Activated CD4-positive, alpha-beta memory T cell treated with anti-CD3 and anti-CD28 coated beads for 36 hours (primary cell): ENCODE measurements at regions not wholly inside any gene's neighbourhood (a gene's known extent, or its start where the extent isn't known, plus 50 kb on each side); places are given as distances from the start of the nearest gene placed in this dataset.
"Not testable (repeated sequence)": the region's sequence is repeated elsewhere in the genome, so short reads cannot be mapped to it uniquely, and the experiment has no call there.

ENCODE experiments used
- CTCF ChIA-PET: fragments of 350-600 bp; sonication (Branson Sonifier 250); formaldehyde crosslinking; loops from one replicate; lab custom pipeline; 2021; ENCODE audit warnings: antibody characterized with exemption, inconsistent platforms; lab: Charles Lee
- POLR2A ChIA-PET: fragments of 350-600 bp; sonication (Branson Sonifier 250); formaldehyde crosslinking; loops from one replicate; lab custom pipeline; 2021; ENCODE audit warnings: antibody characterized with exemption; lab: Charles Lee
- DNase-seq: peaks from one replicate; pipeline ENCODE4 v3.0.0-alpha.2; 2020
- H3K27ac Mint-ChIP-seq: one replicate; pipeline ENCODE4 v1.8.0; 2021; ENCODE audit warnings: mixed read lengths
- H3K27me3 Mint-ChIP-seq: one replicate; pipeline ENCODE4 v1.8.0; 2021; ENCODE audit warnings: mixed read lengths
- H3K36me3 Mint-ChIP-seq: one replicate; pipeline ENCODE4 v1.8.0; 2021; ENCODE audit warnings: mixed read lengths
- H3K4me1 Mint-ChIP-seq: one replicate; pipeline ENCODE4 v1.8.0; 2021; ENCODE audit warnings: low read depth, mixed read lengths
- H3K4me3 Mint-ChIP-seq: one replicate; pipeline ENCODE4 v1.8.0; 2021; ENCODE audit warnings: mild to moderate bottlenecking, mixed read lengths
- H3K9me3 Mint-ChIP-seq: one replicate; pipeline ENCODE4 v1.8.0; 2021; ENCODE audit warnings: mixed read lengths
- intact Hi-C: fragments of 100-400 bp; cut with micrococcal nuclease; formaldehyde crosslinking; loops from one replicate; pipeline ENCODE4 v1.15.1; 2023

GRCh38 chr9:24881361-24881760 lies 335.7 kb upstream of the IZUMO3 start:
- H3K9me3 Mint-ChIP-seq, result peaks cover 2% of the 10 kb centered on the region
- H3K27me3 Mint-ChIP-seq, result no peaks in the 10 kb centered on the region
- intact Hi-C loops, result no loop called here
- DNase-seq, result no peak
- no peak overlapping the region for H3K27ac Mint-ChIP-seq
- CTCF ChIA-PET, result no interaction called here
- no peaks in the 10 kb centered on the region for H3K4me1 Mint-ChIP-seq
- H3K36me3 Mint-ChIP-seq, result no peaks in the 10 kb centered on the region
- POLR2A ChIA-PET, result no interaction called here
- no peak overlapping the region for H3K4me3 Mint-ChIP-seq

- ChIA-PET CTCF (no interaction called here), POLR2A (no interaction called here)
- Mint-ChIP-seq H3K4me1 (no peaks in the 10 kb centered on the region), H3K36me3 (no peaks in the 10 kb centered on the region), H3K27ac (no peak overlapping the region), H3K27me3 (no peaks in the 10 kb centered on the region), H3K9me3 (peaks cover 10% of the 10 kb centered on the region), H3K4me3 (no peak overlapping the region)
- intact Hi-C loops, result no loop called here
- no peak for DNase-seq
Measured at GRCh38 chr9:24879591-24879990, 333.9 kb upstream of the IZUMO3 start.

- intact Hi-C loops, DNase-seq, H3K4me3 Mint-ChIP-seq, CTCF ChIA-PET, H3K36me3 Mint-ChIP-seq, H3K27me3 Mint-ChIP-seq, H3K4me1 Mint-ChIP-seq, POLR2A ChIA-PET, H3K27ac Mint-ChIP-seq: not testable (repeated sequence)
- H3K9me3 Mint-ChIP-seq, result peaks cover 24% of the 10 kb centered on the region
Measured at GRCh38 chr9:24856601-24857000, 310.9 kb upstream of the IZUMO3 start.

GRCh38 chr9:24846248-24846912 lies 300.7 kb upstream of the IZUMO3 start:
- DNase-seq, result no peak

GRCh38 chr9:24844217-24844616 lies 298.5 kb upstream of the IZUMO3 start:
- H3K4me1 Mint-ChIP-seq, result no peaks in the 10 kb centered on the region
- intact Hi-C loops, result no loop called here
- peaks cover 30% of the 10 kb centered on the region for H3K9me3 Mint-ChIP-seq

More at GRCh38 chr9:24846248-24846912, 300.7 kb upstream of the IZUMO3 start:
- H3K36me3 Mint-ChIP-seq, result no peaks in the 10 kb centered on the region
- ChIA-PET POLR2A (no interaction called here), CTCF (no interaction called here)
- H3K4me1 Mint-ChIP-seq, result no peaks in the 10 kb centered on the region
- no peak overlapping the region for H3K4me3 Mint-ChIP-seq
- H3K27me3 Mint-ChIP-seq, result no peaks in the 10 kb centered on the region
- H3K27ac Mint-ChIP-seq, result no peak overlapping the region
- intact Hi-C loops, result no loop called here
- H3K9me3 Mint-ChIP-seq, result peaks cover 23% of the 10 kb centered on the region

GRCh38 chr9:24841993-24842392 lies 296.3 kb upstream of the IZUMO3 start:
- no peaks in the 10 kb centered on the region for H3K4me1 Mint-ChIP-seq
- H3K27ac Mint-ChIP-seq, result no peak overlapping the region
- ChIA-PET POLR2A (no interaction called here), CTCF (no interaction called here)
- H3K4me3 Mint-ChIP-seq, result no peak overlapping the region
- intact Hi-C loops, result no loop called here
- H3K9me3 Mint-ChIP-seq, result peaks cover 26% of the 10 kb centered on the region
- no peak for DNase-seq
- H3K27me3 Mint-ChIP-seq, result no peaks in the 10 kb centered on the region
- H3K36me3 Mint-ChIP-seq, result no peaks in the 10 kb centered on the region

More at GRCh38 chr9:24844217-24844616, 298.5 kb upstream of the IZUMO3 start:
- DNase-seq, result no peak
- Mint-ChIP-seq H3K4me3 (no peak overlapping the region), H3K36me3 (no peaks in the 10 kb centered on the region), H3K27me3 (no peaks in the 10 kb centered on the region), H3K27ac (no peak overlapping the region)
- CTCF ChIA-PET, result no interaction called here
- POLR2A ChIA-PET, result no interaction called here

- no peak overlapping the region for H3K4me3 Mint-ChIP-seq
- H3K27ac Mint-ChIP-seq, result no peak overlapping the region
- ChIA-PET POLR2A (no interaction called here), CTCF (no interaction called here)
- H3K9me3 Mint-ChIP-seq, result peaks cover 29% of the 10 kb centered on the region
- DNase-seq, result no peak
- intact Hi-C loops, result no loop called here
- H3K36me3 Mint-ChIP-seq, result no peaks in the 10 kb centered on the region
- H3K27me3 Mint-ChIP-seq, result no peaks in the 10 kb centered on the region
- no peaks in the 10 kb centered on the region for H3K4me1 Mint-ChIP-seq
Measured at GRCh38 chr9:24832307-24832706, 286.6 kb upstream of the IZUMO3 start.

GRCh38 chr9:24828687-24829086 lies 283.0 kb upstream of the IZUMO3 start:
- H3K27me3 Mint-ChIP-seq, result no peaks in the 10 kb centered on the region
- H3K4me1 Mint-ChIP-seq, result no peaks in the 10 kb centered on the region
- intact Hi-C loops, result no loop called here
- H3K4me3 Mint-ChIP-seq, result no peak overlapping the region
- CTCF ChIA-PET, result no interaction called here
- POLR2A ChIA-PET, result no interaction called here
- DNase-seq, result no peak
- no peaks in the 10 kb centered on the region for H3K36me3 Mint-ChIP-seq
- H3K27ac Mint-ChIP-seq, result no peak overlapping the region
- H3K9me3 Mint-ChIP-seq, result peaks cover 40% of the 10 kb centered on the region

GRCh38 chr9:24824607-24825006 lies 278.9 kb upstream of the IZUMO3 start:
- no peak for DNase-seq
- Mint-ChIP-seq H3K27me3 (no peaks in the 10 kb centered on the region), H3K27ac (no peak overlapping the region), H3K36me3 (no peaks in the 10 kb centered on the region), H3K4me1 (no peaks in the 10 kb centered on the region), H3K4me3 (no peak overlapping the region), H3K9me3 (peaks cover 52% of the 10 kb centered on the region)
- intact Hi-C loops, result no loop called here
- POLR2A ChIA-PET, result no interaction called here
- CTCF ChIA-PET, result no interaction called here

- Mint-ChIP-seq H3K9me3 (peaks cover 31% of the 10 kb centered on the region), H3K27me3 (no peaks in the 10 kb centered on the region), H3K4me3 (no peak overlapping the region), H3K36me3 (no peaks in the 10 kb centered on the region), H3K4me1 (no peaks in the 10 kb centered on the region), H3K27ac (no peak overlapping the region)
- intact Hi-C loops, result no loop called here
- ChIA-PET POLR2A (no interaction called here), CTCF (no interaction called here)
- DNase-seq, result no peak
Measured at GRCh38 chr9:24820196-24820595, 274.5 kb upstream of the IZUMO3 start.

GRCh38 chr9:24817756-24818155 lies 272.1 kb upstream of the IZUMO3 start:
- Mint-ChIP-seq H3K27me3 (no peaks in the 10 kb centered on the region), H3K27ac (no peak overlapping the region), H3K4me3 (no peak overlapping the region), H3K36me3 (no peaks in the 10 kb centered on the region), H3K4me1 (no peaks in the 10 kb centered on the region), H3K9me3 (peaks cover 22% of the 10 kb centered on the region)
- CTCF ChIA-PET, result no interaction called here
- POLR2A ChIA-PET, result no interaction called here
- no peak for DNase-seq
- intact Hi-C loops, result no loop called here

- Mint-ChIP-seq H3K4me3 (no peak overlapping the region), H3K4me1 (no peaks in the 10 kb centered on the region), H3K27ac (no peak overlapping the region), H3K36me3 (no peaks in the 10 kb centered on the region), H3K9me3 (peaks cover 18% of the 10 kb centered on the region), H3K27me3 (no peaks in the 10 kb centered on the region)
- ChIA-PET CTCF (no interaction called here), POLR2A (no interaction called here)
- intact Hi-C loops, result no loop called here
- no peak for DNase-seq
Measured at GRCh38 chr9:24816006-24816405, 270.3 kb upstream of the IZUMO3 start.

GRCh38 chr9:24801344-24801743 lies 255.6 kb upstream of the IZUMO3 start:
- POLR2A ChIA-PET, result no interaction called here
- peaks cover 10% of the 10 kb centered on the region for H3K9me3 Mint-ChIP-seq

More at GRCh38 chr9:24801344-24801743, 255.6 kb upstream of the IZUMO3 start:
- H3K27ac Mint-ChIP-seq, result no peak overlapping the region
- no peak for DNase-seq
- intact Hi-C loops, result no loop called here
- CTCF ChIA-PET, result no interaction called here
- no peaks in the 10 kb centered on the region for H3K4me1 Mint-ChIP-seq
- no peaks in the 10 kb centered on the region for H3K27me3 Mint-ChIP-seq
- H3K36me3 Mint-ChIP-seq, result no peaks in the 10 kb centered on the region
- no peak overlapping the region for H3K4me3 Mint-ChIP-seq
